RWPE1 (cell line): ENCODE measurements at regions not wholly inside any gene's neighbourhood (a gene's known extent, or its start where the extent isn't known, plus 50 kb on each side); places are given as distances from the start of the nearest gene placed in this dataset.

ENCODE experiments used
- CTCF ChIA-PET: fragments of 350-600 bp; sonication (Branson Sonifier 250); formaldehyde crosslinking; extraction: SDS; loops from one replicate; lab custom pipeline; 2021; lab: Yijun Ruan, JAX
- POLR2A ChIA-PET: fragments of 400-600 bp; formaldehyde crosslinking; extraction: SDS; loops from one replicate; lab custom pipeline; 2020; ENCODE audit warnings: antibody characterized with exemption; ENCODE audit not compliant: low non-redundant PET; lab: Yijun Ruan, JAX
- DNase-seq: peaks from one replicate; pipeline ENCODE4 v3.0.0; 2012; ENCODE audit warnings: low spot score
- H3K27ac ChIP-seq: fragments of 450-650 bp; 2 replicates; pipeline ENCODE4 v1.5.1; 2017
- CTCF ChIP-seq: fragments of 450-650 bp; conservative IDR thresholded peaks from 2 replicates; pipeline ENCODE4 v1.5.1; 2017; ENCODE audit warnings: low read depth, mild to moderate bottlenecking

- TF ChIP-seq CTCF, result no peak
- ChIA-PET POLR2A (no interaction called here), CTCF (interaction anchor here (0.6 kb wide), 1 partner anchor 383 kb away, joined by 4 read pairs; no protein-coding TSS in a partner anchor)
- no peak for DNase-seq
- H3K27ac ChIP-seq, result no peak overlapping the region
Observed at GRCh38 chr20:60754856-60755255, 497.2 kb upstream of the CDH4 start.

GRCh38 chr20:60759651-60760050 is 492.4 kb upstream of the CDH4 start:
- no peak for TF ChIP-seq CTCF
- H3K27ac ChIP-seq, result no peak overlapping the region
- ChIA-PET CTCF (interaction anchor here (0.7 kb wide), 1 partner anchor 549 kb away, joined by 3 read pairs; no protein-coding TSS in a partner anchor), POLR2A (no interaction called here)
- no peak for DNase-seq

- no peak for TF ChIP-seq CTCF
- H3K27ac ChIP-seq, result no peak overlapping the region
- no peak for DNase-seq
- ChIA-PET CTCF (interaction anchor here (0.7 kb wide), 1 partner anchor 549 kb away, joined by 3 read pairs; no protein-coding TSS in a partner anchor), POLR2A (no interaction called here)
Observed at GRCh38 chr20:60760256-60761000, 491.6 kb upstream of the CDH4 start.

DNA sequence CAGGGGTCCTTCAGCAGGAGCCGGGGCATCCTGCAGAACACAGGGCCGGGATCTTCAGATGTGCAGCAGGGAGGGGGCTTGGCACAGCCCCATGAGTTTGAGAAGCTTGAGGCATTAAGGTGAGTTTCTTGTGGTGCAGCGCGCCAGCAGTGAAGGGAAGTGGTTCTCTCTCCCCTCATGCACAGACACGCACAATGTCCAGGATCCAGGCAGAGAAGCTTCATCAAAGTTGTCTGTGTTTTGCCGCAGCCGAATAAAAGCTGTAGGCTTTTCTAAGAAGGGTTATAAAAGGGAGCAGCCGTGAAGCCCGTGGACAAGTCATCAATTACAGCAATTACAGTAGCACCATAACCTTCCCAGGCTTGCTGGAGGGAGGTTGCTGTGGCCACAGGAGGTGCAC is 491.0 kb upstream of the CDH4 start:
- ChIA-PET POLR2A (no interaction called here), CTCF (interaction anchor here (0.6 to 0.7 kb wide), 2 partner anchors 11 to 36 kb away, joined by 3 to 4 read pairs; no protein-coding TSS in a partner anchor)
- H3K27ac ChIP-seq, result no peak overlapping the region
- no peak for DNase-seq
- TF ChIP-seq CTCF, result no peak

- DNase-seq, result no peak
- TF ChIP-seq CTCF, result no peak
- H3K27ac ChIP-seq, result no peak overlapping the region
- ChIA-PET POLR2A (no interaction called here), CTCF (no interaction called here)
Observed at GRCh38 chr20:60762386-60762785, 489.7 kb upstream of the CDH4 start.

DNA sequence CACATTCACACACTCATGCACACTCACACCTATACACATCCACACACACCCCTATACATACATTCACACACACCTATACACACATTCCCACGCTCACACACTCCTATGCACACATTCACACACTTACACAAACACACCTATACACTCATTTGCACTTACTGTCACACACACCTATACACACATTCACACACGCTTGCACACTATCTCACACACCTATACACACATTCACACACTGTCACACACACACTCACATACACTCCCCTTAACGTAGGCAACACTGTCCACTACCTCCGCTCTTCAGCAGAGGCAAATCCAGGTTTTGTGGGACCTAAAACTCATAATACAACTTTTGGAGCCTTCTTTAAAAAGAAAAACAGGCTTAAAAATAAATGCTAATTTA is 487.7 kb upstream of the CDH4 start:
- ChIA-PET POLR2A (no interaction called here), CTCF (no interaction called here)
- DNase-seq, result no peak
- no peak overlapping the region for H3K27ac ChIP-seq
- no peak for TF ChIP-seq CTCF
